ENCODE measurements at regions not wholly inside any gene's neighbourhood (a gene's known extent, or its start where the extent isn't known, plus 50 kb on each side); places are given as distances from the start of the nearest gene placed in this dataset.

DNA sequence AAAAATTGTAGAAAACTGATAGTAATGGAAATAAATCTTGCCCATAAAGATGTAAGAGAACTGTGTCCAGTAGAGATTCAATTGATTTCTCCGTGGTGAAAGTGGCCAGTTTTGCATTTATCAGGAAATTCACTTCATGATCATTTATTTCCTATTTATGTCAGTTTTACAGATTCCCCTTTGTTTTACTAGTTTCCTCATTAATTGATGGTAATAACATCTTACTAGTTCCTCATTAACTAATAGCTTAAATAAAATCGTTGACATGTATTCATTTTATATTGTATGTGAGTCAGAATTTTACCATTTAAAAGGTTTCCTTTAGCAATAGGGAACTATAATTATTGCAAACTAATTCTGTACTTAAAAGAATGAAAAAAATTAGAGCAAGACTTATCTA lies 99.8 kb upstream of the ADGRF1 start:
- no peak for TF ChIP-seq POLR2A (IDR thresholded peaks at IDR 0.05)
- TF ChIP-seq, protein P1, sequence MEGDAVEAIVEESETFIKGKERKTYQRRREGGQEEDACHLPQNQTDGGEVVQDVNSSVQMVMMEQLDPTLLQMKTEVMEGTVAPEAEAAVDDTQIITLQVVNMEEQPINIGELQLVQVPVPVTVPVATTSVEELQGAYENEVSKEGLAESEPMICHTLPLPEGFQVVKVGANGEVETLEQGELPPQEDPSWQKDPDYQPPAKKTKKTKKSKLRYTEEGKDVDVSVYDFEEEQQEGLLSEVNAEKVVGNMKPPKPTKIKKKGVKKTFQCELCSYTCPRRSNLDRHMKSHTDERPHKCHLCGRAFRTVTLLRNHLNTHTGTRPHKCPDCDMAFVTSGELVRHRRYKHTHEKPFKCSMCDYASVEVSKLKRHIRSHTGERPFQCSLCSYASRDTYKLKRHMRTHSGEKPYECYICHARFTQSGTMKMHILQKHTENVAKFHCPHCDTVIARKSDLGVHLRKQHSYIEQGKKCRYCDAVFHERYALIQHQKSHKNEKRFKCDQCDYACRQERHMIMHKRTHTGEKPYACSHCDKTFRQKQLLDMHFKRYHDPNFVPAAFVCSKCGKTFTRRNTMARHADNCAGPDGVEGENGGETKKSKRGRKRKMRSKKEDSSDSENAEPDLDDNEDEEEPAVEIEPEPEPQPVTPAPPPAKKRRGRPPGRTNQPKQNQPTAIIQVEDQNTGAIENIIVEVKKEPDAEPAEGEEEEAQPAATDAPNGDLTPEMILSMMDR (IDR thresholded peaks at IDR 0.05), result no peak
